Astrocyte (in vitro differentiated cells and primary cell): ENCODE measurements at regions not wholly inside any gene's neighbourhood (a gene's known extent, or its start where the extent isn't known, plus 50 kb on each side); places are given as distances from the start of the nearest gene placed in this dataset.

Experiments used
- EZH2 ChIP-seq: IDR thresholded peaks from 2 replicates; pipeline ENCODE4 v1.6.1; 2012; ENCODE audit warnings: mild to moderate bottlenecking, low read length, inconsistent platforms; ENCODE audit not compliant: insufficient read depth
- TF ChIP-seq, protein P1 (sequence below): IDR thresholded peaks from 2 replicates; pipeline ENCODE4 v1.5.1; 2011; ENCODE audit warnings: low read depth, mild to moderate bottlenecking, inconsistent platforms, low read length, moderate library complexity; ENCODE audit not compliant: insufficient read depth

DNA sequence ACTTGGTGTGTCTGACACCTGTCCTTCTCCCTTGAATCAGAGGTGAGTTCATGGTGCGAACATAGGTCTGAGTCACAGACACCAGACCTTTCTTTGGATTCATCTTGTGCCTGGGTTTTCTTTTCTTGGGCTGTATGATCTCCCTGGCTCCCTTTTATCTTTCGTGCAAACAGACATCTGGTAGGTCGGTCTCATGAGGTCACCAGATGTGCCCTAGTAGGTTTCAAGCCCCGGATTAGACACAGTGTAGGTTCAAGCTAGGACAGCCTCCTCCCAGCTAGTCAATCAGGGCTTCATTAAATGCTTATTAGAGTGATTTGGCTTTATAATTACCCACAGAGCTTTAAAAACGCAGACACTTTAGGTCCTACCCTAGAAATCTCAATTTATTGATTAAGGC is 106.0 kb upstream of the MYO10 start:
- TF ChIP-seq, protein P1, sequence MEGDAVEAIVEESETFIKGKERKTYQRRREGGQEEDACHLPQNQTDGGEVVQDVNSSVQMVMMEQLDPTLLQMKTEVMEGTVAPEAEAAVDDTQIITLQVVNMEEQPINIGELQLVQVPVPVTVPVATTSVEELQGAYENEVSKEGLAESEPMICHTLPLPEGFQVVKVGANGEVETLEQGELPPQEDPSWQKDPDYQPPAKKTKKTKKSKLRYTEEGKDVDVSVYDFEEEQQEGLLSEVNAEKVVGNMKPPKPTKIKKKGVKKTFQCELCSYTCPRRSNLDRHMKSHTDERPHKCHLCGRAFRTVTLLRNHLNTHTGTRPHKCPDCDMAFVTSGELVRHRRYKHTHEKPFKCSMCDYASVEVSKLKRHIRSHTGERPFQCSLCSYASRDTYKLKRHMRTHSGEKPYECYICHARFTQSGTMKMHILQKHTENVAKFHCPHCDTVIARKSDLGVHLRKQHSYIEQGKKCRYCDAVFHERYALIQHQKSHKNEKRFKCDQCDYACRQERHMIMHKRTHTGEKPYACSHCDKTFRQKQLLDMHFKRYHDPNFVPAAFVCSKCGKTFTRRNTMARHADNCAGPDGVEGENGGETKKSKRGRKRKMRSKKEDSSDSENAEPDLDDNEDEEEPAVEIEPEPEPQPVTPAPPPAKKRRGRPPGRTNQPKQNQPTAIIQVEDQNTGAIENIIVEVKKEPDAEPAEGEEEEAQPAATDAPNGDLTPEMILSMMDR = no peak
- TF ChIP-seq EZH2 = no peak
